ENCODE measurements at regions not wholly inside any gene's neighbourhood (a gene's known extent, or its start where the extent isn't known, plus 50 kb on each side); places are given as distances from the start of the nearest gene placed in this dataset.
A peak's percentile ranks its signal among the peaks of the same experiment; 100 is the strongest.

- Mint-ChIP-seq H3K4me1 (peaks cover 2% of the 10 kb centered on the region), H3K4me3 (no peak overlapping the region), H3K9me3 (no peaks in the 10 kb centered on the region), H3K27ac (no peak overlapping the region), H3K36me3 (no peaks in the 10 kb centered on the region), H3K27me3 (ENCODE audit: low read depth) (peaks cover 11% of the 10 kb centered on the region)
- no peak for TF ChIP-seq CTCF (IDR thresholded peaks at IDR 0.05; ENCODE audit: unreplicated experiment)
- no peak for DNase-seq (ENCODE audit: low spot score in 2 of 2, unreplicated experiment in 2 of 2)
Observed at GRCh38 chr2:155377266-155377680, 678.8 kb downstream of the KCNJ3 start.

GRCh38 chr2:155372969-155373368 is 674.5 kb downstream of the KCNJ3 start:
- Mint-ChIP-seq H3K27me3 (ENCODE audit: low read depth) (peaks cover 5% of the 10 kb centered on the region), H3K36me3 (no peaks in the 10 kb centered on the region), H3K27ac (no peak overlapping the region), H3K4me1 (no peaks in the 10 kb centered on the region), H3K4me3 (no peak overlapping the region), H3K9me3 (no peaks in the 10 kb centered on the region)
- DNase-seq (ENCODE audit: low spot score in 2 of 2, unreplicated experiment in 2 of 2) = no peak
- TF ChIP-seq CTCF (IDR thresholded peaks at IDR 0.05; ENCODE audit: unreplicated experiment) = peak; percentile 21

GRCh38 chr2:155368934-155369333 is 670.4 kb downstream of the KCNJ3 start:
- Mint-ChIP-seq H3K36me3 (no peaks in the 10 kb centered on the region), H3K4me3 (no peak overlapping the region), H3K9me3 (no peaks in the 10 kb centered on the region), H3K4me1 (no peaks in the 10 kb centered on the region), H3K27ac (no peak overlapping the region), H3K27me3 (ENCODE audit: low read depth) (peaks cover 5% of the 10 kb centered on the region)
- TF ChIP-seq CTCF (IDR thresholded peaks at IDR 0.05; ENCODE audit: unreplicated experiment) = peak; percentile 62
- no peak for DNase-seq (ENCODE audit: low spot score in 2 of 2, unreplicated experiment in 2 of 2)

GRCh38 chr2:155364766-155365165 is 666.3 kb downstream of the KCNJ3 start:
- no peak overlapping the region for H3K4me3 Mint-ChIP-seq
- no peaks in the 10 kb centered on the region for H3K36me3 Mint-ChIP-seq
- H3K27me3 Mint-ChIP-seq (ENCODE audit: low read depth) = no peaks in the 10 kb centered on the region
- no peaks in the 10 kb centered on the region for H3K4me1 Mint-ChIP-seq
- no peak overlapping the region for H3K27ac Mint-ChIP-seq
- DNase-seq (ENCODE audit: low spot score in 2 of 2, unreplicated experiment in 2 of 2) = no peak
- H3K9me3 Mint-ChIP-seq = peaks cover 7% of the 10 kb centered on the region
- no peak for TF ChIP-seq CTCF (IDR thresholded peaks at IDR 0.05; ENCODE audit: unreplicated experiment)

GRCh38 chr2:155363349-155363888 is 664.9 kb downstream of the KCNJ3 start:
- Mint-ChIP-seq H3K4me3 (no peak overlapping the region), H3K4me1 (no peaks in the 10 kb centered on the region), H3K9me3 (peaks cover 20% of the 10 kb centered on the region), H3K27me3 (ENCODE audit: low read depth) (no peaks in the 10 kb centered on the region), H3K36me3 (no peaks in the 10 kb centered on the region), H3K27ac (no peak overlapping the region)
- TF ChIP-seq CTCF (IDR thresholded peaks at IDR 0.05; ENCODE audit: unreplicated experiment) = no peak
- DNase-seq (ENCODE audit: low spot score in 2 of 2, unreplicated experiment in 2 of 2) = no peak

- Mint-ChIP-seq H3K9me3 (peaks cover 36% of the 10 kb centered on the region), H3K4me3 (no peak overlapping the region), H3K27me3 (ENCODE audit: low read depth) (no peaks in the 10 kb centered on the region), H3K4me1 (no peaks in the 10 kb centered on the region), H3K27ac (no peak overlapping the region), H3K36me3 (peaks cover 2% of the 10 kb centered on the region)
- TF ChIP-seq CTCF (IDR thresholded peaks at IDR 0.05; ENCODE audit: unreplicated experiment) = no peak
- no peak for DNase-seq (ENCODE audit: low spot score in 2 of 2, unreplicated experiment in 2 of 2)
Observed at GRCh38 chr2:155357172-155357571, 658.7 kb downstream of the KCNJ3 start.

Measured in mesothelial cell of epicardium (in vitro differentiated cells).